Ishikawa (cell line): ENCODE measurements at regions not wholly inside any gene's neighbourhood (a gene's known extent, or its start where the extent isn't known, plus 50 kb on each side); places are given as distances from the start of the nearest gene placed in this dataset.

ENCODE experiments used
- CEBPB ChIP-seq: IDR thresholded peaks from 2 replicates; pipeline ENCODE4 v1.6.1; 2012
- CREB1 ChIP-seq: IDR thresholded peaks from 2 replicates; pipeline ENCODE4 v1.6.1; 2012; ENCODE audit warnings: low read depth
- EGR1 ChIP-seq: IDR thresholded peaks from 2 replicates; pipeline ENCODE4 v1.6.1; 2012
- EP300 ChIP-seq: IDR thresholded peaks from 2 replicates; pipeline ENCODE4 v1.6.1; 2012; ENCODE audit warnings: borderline replicate concordance
- FOXM1 ChIP-seq: IDR thresholded peaks from 2 replicates; pipeline ENCODE4 v1.6.1; 2012; ENCODE audit warnings: low read depth, borderline replicate concordance
- NFIC ChIP-seq: IDR thresholded peaks from 2 replicates; pipeline ENCODE4 v1.6.1; 2012
- RAD21 ChIP-seq: IDR thresholded peaks from 2 replicates; pipeline ENCODE4 v1.6.1; 2012; ENCODE audit warnings: low read depth
- TAF1 ChIP-seq: IDR thresholded peaks from 2 replicates; pipeline ENCODE4 v1.6.1; 2012; ENCODE audit warnings: low read depth, mild to moderate bottlenecking
- TCF12 ChIP-seq: IDR thresholded peaks from 2 replicates; pipeline ENCODE4 v1.6.1; 2012; ENCODE audit warnings: low read depth
- TEAD4 ChIP-seq: IDR thresholded peaks from 2 replicates; pipeline ENCODE4 v1.6.1; 2012
- YY1 ChIP-seq: IDR thresholded peaks from 2 replicates; pipeline ENCODE4 v1.6.1; 2012; ENCODE audit warnings: low read depth
- ZBTB7A ChIP-seq: IDR thresholded peaks from 2 replicates; pipeline ENCODE4 v1.6.1; 2012; ENCODE audit warnings: low read depth
- TF ChIP-seq, protein P1 (sequence below): IDR thresholded peaks from 2 replicates; pipeline ENCODE4 v1.6.1; 2012
- TF ChIP-seq, protein P2 (sequence below): IDR thresholded peaks from 2 replicates; pipeline ENCODE4 v1.6.1; 2012
- TF ChIP-seq, protein P3 (sequence below): IDR thresholded peaks from 2 replicates; pipeline ENCODE4 v1.6.1; 2012; ENCODE audit warnings: low read depth, mild to moderate bottlenecking

DNA sequence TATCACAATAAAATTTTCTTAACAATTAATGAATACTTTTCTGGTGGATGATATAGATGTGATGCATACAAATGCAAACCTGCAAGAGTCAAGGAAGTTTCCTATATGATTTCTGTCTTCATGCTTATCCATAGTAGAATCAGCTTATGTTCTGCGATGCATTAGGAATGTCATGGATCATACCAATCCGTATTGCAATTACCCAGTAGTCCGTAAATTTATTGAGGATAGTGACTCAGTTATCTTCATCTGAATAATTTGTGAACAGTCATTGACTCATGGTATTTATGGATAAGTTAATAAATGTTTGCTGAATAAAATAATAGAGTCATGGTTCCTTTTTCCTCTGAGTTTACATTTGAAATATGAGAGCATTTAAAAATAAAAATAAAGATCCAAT, 483.4 kb downstream of the LRFN5 start:
- TF ChIP-seq EP300: no peak

DNA sequence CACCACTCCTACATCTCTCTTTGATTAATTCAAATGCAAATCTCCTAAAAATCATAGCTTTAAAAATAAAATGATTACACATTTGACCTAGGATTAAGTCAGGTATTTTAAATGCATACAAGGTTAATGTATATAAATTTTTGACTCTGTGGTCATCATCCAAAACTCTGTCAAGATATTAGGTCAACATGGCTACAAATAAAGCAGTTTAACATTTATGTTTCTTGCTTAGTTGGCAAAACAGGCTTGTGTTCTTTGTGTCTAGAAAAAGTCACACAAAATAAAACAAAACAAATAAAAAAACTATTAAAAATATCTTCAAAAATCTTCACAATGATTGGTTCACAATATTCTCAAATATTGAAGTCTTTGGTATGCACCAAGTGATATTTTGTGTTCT, 473.2 kb downstream of the LRFN5 start:
- TF ChIP-seq TCF12: no peak
- TF ChIP-seq, protein P1, sequence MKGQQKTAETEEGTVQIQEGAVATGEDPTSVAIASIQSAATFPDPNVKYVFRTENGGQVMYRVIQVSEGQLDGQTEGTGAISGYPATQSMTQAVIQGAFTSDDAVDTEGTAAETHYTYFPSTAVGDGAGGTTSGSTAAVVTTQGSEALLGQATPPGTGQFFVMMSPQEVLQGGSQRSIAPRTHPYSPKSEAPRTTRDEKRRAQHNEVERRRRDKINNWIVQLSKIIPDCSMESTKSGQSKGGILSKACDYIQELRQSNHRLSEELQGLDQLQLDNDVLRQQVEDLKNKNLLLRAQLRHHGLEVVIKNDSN: no peak
- no peak for TF ChIP-seq ZBTB7A
- TF ChIP-seq EGR1: no peak
- TF ChIP-seq YY1: no peak
- no peak for TF ChIP-seq CEBPB
- TF ChIP-seq NFIC: no peak
- TF ChIP-seq TAF1: no peak
- no peak for TF ChIP-seq CREB1
- no peak for TF ChIP-seq RAD21
- TF ChIP-seq TEAD4: no peak
- TF ChIP-seq, protein P2, sequence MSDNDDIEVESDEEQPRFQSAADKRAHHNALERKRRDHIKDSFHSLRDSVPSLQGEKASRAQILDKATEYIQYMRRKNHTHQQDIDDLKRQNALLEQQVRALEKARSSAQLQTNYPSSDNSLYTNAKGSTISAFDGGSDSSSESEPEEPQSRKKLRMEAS: no peak
- no peak for TF ChIP-seq EP300
- no peak for TF ChIP-seq FOXM1

DNA sequence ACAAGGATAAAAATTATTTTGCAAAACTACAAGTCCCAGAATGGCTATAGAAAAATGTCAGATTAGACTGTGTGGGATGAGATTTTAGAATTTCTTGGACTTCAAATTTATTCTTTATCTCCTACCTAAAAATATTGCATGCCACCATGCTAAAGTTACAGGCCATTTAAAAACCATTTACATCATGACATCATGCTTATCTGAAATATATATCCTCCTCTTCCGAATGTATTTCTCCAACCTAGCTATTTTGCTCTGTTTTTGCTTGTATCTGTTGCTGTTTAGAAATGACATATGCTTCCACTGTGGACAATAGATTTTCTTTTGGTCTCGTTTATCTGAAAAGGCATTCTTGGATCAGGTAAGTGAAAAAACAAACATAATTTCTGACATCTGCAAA, 471.7 kb downstream of the LRFN5 start:
- TF ChIP-seq EGR1: no peak
- TF ChIP-seq, protein P2: no peak
- no peak for TF ChIP-seq TAF1
- TF ChIP-seq, protein P1: no peak
- no peak for TF ChIP-seq CREB1
- no peak for TF ChIP-seq FOXM1
- no peak for TF ChIP-seq EP300
- no peak for TF ChIP-seq NFIC
- no peak for TF ChIP-seq YY1
- TF ChIP-seq RAD21: no peak
- TF ChIP-seq ZBTB7A: no peak

DNA sequence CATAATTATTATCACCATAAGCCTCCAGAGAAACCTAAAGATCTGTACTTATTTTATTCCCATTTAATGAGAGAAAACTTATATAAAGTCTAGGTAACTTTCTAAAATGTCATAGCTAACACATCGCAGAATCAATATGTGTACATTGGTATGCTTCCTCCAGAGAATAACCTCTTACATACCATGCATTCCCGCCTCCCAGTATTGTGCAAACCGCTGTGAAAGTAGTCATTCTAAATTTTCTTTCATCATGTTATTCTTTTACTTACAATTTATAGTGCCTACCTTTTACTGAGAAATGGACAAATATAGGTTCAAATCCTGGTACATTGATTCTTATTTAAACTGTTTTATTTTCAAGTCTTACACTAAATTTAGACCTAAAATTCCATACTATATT, 463.4 kb downstream of the LRFN5 start:
- TF ChIP-seq CREB1 (no peak), EGR1 (no peak), YY1 (no peak), FOXM1 (no peak)
- TF ChIP-seq, protein P3, sequence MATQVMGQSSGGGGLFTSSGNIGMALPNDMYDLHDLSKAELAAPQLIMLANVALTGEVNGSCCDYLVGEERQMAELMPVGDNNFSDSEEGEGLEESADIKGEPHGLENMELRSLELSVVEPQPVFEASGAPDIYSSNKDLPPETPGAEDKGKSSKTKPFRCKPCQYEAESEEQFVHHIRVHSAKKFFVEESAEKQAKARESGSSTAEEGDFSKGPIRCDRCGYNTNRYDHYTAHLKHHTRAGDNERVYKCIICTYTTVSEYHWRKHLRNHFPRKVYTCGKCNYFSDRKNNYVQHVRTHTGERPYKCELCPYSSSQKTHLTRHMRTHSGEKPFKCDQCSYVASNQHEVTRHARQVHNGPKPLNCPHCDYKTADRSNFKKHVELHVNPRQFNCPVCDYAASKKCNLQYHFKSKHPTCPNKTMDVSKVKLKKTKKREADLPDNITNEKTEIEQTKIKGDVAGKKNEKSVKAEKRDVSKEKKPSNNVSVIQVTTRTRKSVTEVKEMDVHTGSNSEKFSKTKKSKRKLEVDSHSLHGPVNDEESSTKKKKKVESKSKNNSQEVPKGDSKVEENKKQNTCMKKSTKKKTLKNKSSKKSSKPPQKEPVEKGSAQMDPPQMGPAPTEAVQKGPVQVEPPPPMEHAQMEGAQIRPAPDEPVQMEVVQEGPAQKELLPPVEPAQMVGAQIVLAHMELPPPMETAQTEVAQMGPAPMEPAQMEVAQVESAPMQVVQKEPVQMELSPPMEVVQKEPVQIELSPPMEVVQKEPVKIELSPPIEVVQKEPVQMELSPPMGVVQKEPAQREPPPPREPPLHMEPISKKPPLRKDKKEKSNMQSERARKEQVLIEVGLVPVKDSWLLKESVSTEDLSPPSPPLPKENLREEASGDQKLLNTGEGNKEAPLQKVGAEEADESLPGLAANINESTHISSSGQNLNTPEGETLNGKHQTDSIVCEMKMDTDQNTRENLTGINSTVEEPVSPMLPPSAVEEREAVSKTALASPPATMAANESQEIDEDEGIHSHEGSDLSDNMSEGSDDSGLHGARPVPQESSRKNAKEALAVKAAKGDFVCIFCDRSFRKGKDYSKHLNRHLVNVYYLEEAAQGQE: no peak

DNA sequence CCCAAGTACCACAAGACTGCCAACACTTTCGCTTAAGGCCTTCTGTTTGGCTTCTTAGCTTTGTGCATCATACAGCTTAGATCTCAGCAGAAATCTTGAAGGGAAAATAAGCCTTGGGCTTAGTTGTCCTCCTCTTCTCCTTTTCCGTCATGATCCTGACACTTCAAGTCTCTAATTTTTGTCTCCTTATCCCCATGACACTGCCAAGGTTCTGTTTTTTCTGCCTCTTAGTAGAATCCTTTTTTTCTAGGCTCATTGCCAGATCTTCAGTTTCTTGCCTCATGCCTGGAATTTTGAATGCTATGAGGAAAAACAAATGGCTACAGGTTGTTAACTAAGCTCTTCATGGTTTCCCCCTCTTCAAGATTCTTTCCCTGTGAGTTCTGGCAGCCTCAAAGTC, 450.4 kb downstream of the LRFN5 start:
- TF ChIP-seq, protein P1: no peak
- no peak for TF ChIP-seq TCF12
- TF ChIP-seq NFIC: no peak
- TF ChIP-seq FOXM1: no peak
- TF ChIP-seq CEBPB: no peak
- TF ChIP-seq EGR1: no peak
- no peak for TF ChIP-seq YY1
- TF ChIP-seq TAF1: no peak
- no peak for TF ChIP-seq EP300
- TF ChIP-seq, protein P3: no peak
- TF ChIP-seq, protein P2: no peak
- no peak for TF ChIP-seq TEAD4
- no peak for TF ChIP-seq ZBTB7A
- no peak for TF ChIP-seq CREB1
